ENCODE measurements at regions not wholly inside any gene's neighbourhood (a gene's known extent, or its start where the extent isn't known, plus 50 kb on each side); places are given as distances from the start of the nearest gene placed in this dataset.

GRCh38 chr2:133952896-133953295 is 301.0 kb upstream of the MGAT5 start:
- H3F3A ChIP-seq (replicated peaks; ENCODE audit: low read depth) = no peaks in the 10 kb centered on the region
- no peaks in the 10 kb centered on the region for H3K79me2 ChIP-seq (replicated peaks; ENCODE audit: insufficient read depth)
- H3K27ac ChIP-seq (ENCODE audit: low read depth) = no peak overlapping the region
- DNase-seq (ENCODE audit: low spot score) (no peak), ATAC-seq (no peak)
- H3K27ac Mint-ChIP-seq = no peak overlapping the region
- H3K27me3 ChIP-seq (ENCODE audit: insufficient read depth) = no peaks in the 10 kb centered on the region
- no peaks in the 10 kb centered on the region for H3K9me3 Mint-ChIP-seq
- no peak overlapping the region for H3K4me2 ChIP-seq
- TF ChIP-seq ETS1 (IDR thresholded peaks at IDR 0.05) (no peak), CTCF (conservative IDR thresholded peaks at IDR 0.05; ENCODE audit: low read depth in 2 of 2) (no peak), STAT1 (IDR thresholded peaks at IDR 0.05; ENCODE audit: unreplicated experiment) (no peak), JUNB (IDR thresholded peaks at IDR 0.05; ENCODE audit: unreplicated experiment) (no peak), ZNF114 (CRISPR knock-in tag; IDR thresholded peaks at IDR 0.05) (no peak), EZH2phosphoT487 (IDR thresholded peaks at IDR 0.05; ENCODE audit: unreplicated experiment) (no peak), ZNF462 (CRISPR knock-in tag; IDR thresholded peaks at IDR 0.05) (no peak), EZH2 (IDR thresholded peaks at IDR 0.05; ENCODE audit: low read depth, unreplicated experiment) (no peak), ZNF331 (CRISPR knock-in tag; IDR thresholded peaks at IDR 0.05; ENCODE audit: low read depth) (no peak), CREB1 (CRISPR knock-in tag; IDR thresholded peaks at IDR 0.05; ENCODE audit: low read depth) (no peak), NANOG (IDR thresholded peaks at IDR 0.05; ENCODE audit: borderline replicate concordance) (no peak), POLR2AphosphoS5 (IDR thresholded peaks at IDR 0.05; ENCODE audit: low read depth) (no peak), REST (IDR thresholded peaks at IDR 0.05; ENCODE audit: unreplicated experiment) (no peak)
- no peaks in the 10 kb centered on the region for H3K27me3 Mint-ChIP-seq (ENCODE audit: insufficient read depth, low read depth, poor library complexity)
- H3K4me1 ChIP-seq (ENCODE audit: insufficient read depth) = no peaks in the 10 kb centered on the region
- H4K20me1 ChIP-seq (replicated peaks; ENCODE audit: insufficient read depth) = no peaks in the 10 kb centered on the region
- H3K4me3 ChIP-seq = no peak overlapping the region
- H3K36me3 Mint-ChIP-seq (ENCODE audit: low read depth) = no peaks in the 10 kb centered on the region
- H3K4me3 Mint-ChIP-seq = no peak overlapping the region
- peaks cover 8% of the 10 kb centered on the region for H3K9me2 ChIP-seq (ENCODE audit: insufficient read depth)
- no peaks in the 10 kb centered on the region for H3K4me1 Mint-ChIP-seq
- H3K36me3 ChIP-seq (ENCODE audit: insufficient read depth) = no peaks in the 10 kb centered on the region
- no peak overlapping the region for H2AFZ ChIP-seq

Measured in GM23338 (cell line).